COLO829 (cell line): ENCODE measurements at regions not wholly inside any gene's neighbourhood (a gene's known extent, or its start where the extent isn't known, plus 50 kb on each side); places are given as distances from the start of the nearest gene placed in this dataset.

ENCODE experiments used
- DNase-seq: peaks from one replicate; pipeline ENCODE4 v3.0.0; 2012; ENCODE audit warnings: low spot score

GRCh38 chr1:22285549-22286396 is 142.9 kb upstream of the WNT4 start:
- no peak for DNase-seq

DNA sequence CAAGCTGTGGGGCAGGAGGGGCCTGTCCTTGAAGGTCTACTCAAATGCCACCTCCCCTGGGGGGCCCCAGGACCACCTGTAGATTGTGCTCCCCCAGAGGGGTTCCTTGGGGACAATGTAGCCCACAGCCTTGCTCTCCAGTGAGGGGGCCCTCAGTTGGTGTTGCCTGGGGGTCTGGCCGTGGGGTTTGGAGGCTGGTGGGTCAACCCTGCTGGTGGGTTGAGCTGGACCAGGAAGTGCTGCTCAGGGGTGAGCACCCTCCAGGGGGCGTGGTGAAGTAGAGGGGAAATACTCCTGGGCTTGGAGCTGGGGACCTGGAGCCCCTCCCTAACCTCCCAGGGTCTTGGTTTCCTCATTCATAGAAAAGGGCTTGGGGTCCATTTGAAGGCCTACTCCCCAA is 143.6 kb upstream of the WNT4 start:
- no peak for DNase-seq

DNA sequence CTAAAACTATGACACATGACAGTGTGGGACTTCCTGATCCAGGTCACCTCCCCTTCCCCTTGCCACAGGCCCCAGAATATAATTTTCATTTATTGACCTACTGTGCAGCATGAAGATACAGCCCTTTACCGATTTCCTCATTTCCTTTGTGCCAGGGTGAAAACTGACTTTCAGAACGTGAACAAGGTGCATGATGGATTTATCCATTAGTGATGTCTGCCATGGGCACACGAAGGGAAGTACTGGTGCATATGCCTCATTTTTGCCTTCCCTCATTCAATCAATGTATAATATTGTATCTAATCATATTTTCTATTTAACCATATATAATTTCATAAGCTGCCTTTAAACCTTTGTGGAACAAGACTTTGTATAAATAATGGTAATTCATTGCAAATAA is 144.4 kb upstream of the WNT4 start:
- no peak for DNase-seq

DNA sequence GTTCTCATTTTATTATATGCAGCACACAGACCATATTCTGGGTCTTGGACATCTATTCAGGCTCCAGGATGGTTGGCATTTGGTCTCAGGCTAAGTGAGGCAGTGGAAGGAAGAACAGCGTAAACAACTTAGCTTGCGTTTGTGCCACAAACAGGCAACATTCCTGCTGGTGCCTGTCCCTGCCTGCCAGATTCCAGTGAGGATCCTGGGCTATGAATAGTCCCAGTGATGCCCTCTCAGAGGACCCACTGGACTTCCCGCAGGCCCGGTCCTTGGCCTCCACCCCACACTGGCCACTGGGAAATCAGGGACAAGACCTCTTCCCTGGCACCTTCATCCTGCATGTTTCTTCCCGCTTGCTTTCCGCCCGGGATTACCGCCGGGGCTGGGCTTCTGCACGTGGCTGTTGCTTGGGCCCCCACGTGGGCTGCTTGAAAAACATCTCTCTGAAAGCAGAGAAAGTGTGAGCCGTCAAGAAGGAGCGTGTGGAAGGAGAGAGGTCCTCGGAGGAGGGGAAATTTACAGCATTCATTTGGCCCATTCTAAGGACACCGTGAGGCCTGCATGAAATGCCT is 145.1 kb upstream of the WNT4 start:
- DNase-seq: no peak

DNA sequence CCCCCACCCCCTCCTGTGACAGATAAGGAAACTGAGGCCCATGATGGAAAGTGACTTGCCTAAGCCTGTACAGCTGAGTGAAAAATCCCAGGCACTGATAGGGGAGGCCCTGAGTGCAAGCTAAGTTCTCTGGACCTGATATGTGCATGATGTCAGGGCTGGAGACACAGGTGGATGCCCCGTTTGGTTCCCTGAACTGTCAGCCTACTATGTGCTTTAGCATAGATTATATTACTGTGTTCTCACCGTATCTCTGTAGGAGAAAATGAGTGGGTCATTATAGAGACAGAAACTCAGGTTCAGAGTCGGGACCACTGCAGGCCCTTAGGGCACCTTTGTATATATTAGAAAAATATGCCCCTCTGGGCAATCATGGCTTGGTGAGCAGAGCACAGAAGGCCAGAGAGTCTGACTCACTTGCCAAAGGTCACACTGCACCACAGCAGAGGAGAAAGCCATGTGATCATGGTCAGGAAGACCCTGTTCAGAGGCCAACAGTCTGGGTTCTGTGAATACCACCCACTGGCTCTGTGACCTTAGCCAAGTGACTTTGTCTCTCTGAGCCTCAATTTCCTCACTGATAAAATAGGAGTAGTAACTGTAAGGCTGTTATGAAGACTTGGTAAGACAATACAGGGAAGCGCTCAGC is 145.8 kb upstream of the WNT4 start:
- no peak for DNase-seq

DNA sequence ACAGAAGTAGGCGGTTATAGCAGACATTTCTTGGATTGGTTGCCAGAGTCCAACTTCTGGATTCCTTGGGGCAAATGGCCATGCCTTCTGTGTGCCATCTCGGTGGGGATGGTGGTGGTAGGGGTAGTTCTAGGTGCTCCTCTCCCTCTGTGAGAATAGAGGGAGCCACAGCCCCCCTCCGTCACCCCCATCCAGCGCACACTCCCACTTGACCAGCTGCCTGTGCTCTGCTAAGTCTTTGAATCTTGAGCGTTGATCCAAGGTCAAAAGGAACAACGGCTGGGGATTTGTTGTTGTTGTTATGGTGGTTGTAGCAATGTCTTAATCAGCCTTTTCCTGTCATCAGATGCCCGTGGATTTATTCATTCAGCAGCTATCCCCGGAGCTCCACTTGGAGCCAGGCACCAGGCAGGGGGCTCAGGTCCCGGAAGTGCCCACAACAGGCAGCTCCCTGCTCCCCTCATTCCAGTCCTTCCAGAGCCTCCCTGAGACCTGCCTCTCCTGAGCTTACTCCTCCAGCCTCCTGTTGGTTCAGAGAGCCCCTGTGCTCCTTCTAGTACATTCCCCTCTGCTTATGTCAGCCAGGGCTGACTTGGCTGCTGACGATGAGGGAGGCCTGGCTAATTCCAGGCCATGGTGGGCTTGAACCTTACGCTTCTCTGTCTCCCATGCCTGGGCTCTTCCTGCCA is 146.6 kb upstream of the WNT4 start:
- no peak for DNase-seq

GRCh38 chr1:22290157-22290556 is 147.3 kb upstream of the WNT4 start:
- DNase-seq: no peak

GRCh38 chr1:22290611-22291010 is 147.7 kb upstream of the WNT4 start:
- no peak for DNase-seq

GRCh38 chr1:22291057-22291456 is 148.2 kb upstream of the WNT4 start:
- DNase-seq: no peak

DNA sequence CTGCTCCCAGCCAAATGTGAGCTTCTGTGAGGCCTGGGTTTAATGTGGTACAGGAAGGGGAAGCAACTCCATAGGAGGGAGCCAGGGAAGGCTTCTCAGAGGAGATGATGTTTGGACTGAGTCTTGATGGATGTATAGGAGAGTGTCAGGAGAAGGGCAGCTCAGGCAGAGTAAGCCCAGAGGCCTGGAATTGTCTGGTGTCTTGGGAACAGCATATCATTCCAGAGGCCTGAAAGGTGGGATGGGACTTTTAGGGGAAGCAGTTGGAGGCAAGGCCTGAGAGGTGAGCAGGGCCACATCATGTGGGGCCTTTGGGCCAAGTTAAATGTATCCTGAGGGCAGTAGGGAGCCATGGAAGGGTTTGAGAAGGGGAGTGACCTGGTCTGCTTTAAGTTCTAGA is 148.6 kb upstream of the WNT4 start:
- no peak for DNase-seq

- DNase-seq: peak; percentile 53
These were observed 149.3 kb upstream of the WNT4 start for GRCh38 chr1:22292011-22292788.

- no peak for DNase-seq
These were observed 152.5 kb upstream of the WNT4 start for GRCh38 chr1:22295396-22295795.

DNA sequence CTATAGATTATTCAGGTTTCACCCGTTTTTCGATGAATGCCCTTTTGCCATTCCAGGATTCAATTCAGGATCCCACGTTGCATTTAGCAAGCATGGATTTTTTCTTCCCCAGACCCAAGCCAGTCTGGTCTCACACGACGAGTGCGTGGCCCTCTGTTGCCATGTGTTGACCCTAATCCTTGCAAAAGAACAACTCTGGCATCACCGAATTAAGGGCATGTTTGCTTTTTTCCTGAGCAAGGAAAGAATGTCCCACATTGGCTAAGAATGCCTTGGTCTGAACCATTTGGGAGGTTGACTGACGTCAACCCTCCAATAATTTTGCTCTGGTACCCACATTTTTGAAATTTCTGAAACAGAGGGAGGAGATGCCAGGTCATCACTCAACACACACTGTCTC is 153.0 kb upstream of the WNT4 start:
- no peak for DNase-seq

DNA sequence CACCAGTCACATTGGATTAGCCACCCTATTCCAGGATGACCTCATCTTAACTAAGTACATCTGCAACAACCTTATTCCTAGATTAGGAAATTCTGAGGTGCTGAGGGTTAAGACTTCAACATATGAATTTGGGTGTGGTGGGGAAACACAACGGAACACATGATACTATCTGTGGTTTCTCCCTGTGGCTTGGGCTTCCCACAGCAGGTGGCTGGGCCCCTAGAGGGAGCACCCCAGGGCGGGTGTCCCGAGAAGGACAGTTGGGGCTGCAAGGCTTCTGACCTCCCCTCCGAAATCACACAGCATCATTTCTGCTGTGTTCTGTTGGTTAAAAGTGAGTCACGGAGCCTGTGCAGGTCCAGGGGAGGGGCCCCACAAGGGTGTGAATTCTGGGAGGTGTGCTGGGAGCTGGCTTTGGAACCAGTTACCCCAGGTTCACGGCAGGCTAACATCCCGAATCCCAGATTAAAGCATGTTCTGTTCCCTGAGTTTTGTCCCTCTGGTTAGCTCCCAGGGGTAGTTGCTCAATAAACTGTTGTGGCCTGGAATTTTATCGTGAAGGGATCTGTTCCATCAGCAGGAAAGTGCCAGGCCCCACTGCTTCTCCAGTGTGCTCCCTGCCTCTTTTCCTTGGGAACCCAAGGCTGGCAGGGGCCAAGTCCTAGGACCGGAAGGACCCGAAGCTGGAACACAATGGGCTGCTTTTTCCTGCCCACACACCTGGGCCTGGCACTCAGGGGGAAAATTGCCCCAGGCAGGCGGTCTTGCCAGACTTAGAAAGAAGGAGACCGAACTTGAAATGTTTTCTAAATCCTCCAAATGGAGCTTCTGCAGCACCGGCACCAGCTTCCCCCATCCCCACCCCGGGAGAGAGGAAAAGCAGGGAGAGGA is 154.0 kb upstream of the WNT4 start:
- DNase-seq: peak; percentile 18

- no peak for DNase-seq
These were observed 153.7 kb upstream of the ZBTB40 start for GRCh38 chr1:22297999-22298398.

GRCh38 chr1:22303816-22304215 is 147.8 kb upstream of the ZBTB40 start:
- DNase-seq: no peak

GRCh38 chr1:22309572-22309971 is 142.1 kb upstream of the ZBTB40 start:
- DNase-seq: no peak

GRCh38 chr1:22311461-22311860 is 140.2 kb upstream of the ZBTB40 start:
- no peak for DNase-seq

DNA sequence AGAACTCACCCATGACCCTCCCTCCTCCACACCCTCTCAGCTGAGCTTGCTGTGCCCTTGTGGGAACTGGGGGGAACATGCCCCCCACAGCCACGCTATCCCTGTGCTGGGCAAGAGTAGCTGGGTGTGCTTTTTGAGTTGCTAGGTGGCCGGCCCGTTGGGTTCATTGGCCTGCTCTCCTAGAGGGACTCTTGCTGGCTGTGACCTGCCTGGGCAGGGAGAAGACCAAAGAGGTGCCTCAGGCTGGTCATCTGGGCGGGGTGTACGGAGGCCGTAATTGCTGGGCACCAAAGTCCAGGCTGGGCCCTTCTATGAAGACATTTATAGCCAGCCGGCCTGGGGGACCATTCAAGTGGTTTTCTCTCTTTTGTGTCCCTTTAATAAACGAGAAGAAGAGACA is 138.3 kb upstream of the ZBTB40 start:
- no peak for DNase-seq

DNA sequence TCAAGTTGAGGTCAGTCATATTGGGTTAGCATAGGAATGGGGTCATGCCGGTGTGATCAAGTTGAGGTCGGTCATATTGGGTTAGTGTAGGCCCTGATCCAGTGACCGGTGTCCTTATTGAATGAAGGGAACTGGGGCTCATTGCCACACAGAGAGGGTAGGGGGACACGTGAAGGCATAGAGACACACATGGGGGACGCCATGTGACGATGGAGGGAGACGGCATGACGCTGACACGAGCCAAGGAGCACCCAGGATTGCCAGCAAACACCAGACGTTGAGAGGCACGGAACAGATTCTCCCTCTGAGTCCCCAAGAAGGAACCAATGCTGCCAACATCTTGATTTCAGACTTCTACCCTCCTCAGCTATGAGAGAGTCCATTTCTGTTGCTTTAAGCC is 136.9 kb upstream of the ZBTB40 start:
- no peak for DNase-seq
